Fibroblast of lung (primary cell): ENCODE measurements at regions not wholly inside any gene's neighbourhood (a gene's known extent, or its start where the extent isn't known, plus 50 kb on each side); places are given as distances from the start of the nearest gene placed in this dataset.

Experiments
- DNase-seq, 2 donors: peaks; one replicate each; pipeline versions ENCODE4 v3.0.0 to v3.0.0-alpha.2; 2010; ENCODE audit warnings: low read depth in 2 of 2
- H2AFZ ChIP-seq: 2 replicates; pipeline ENCODE4 v1.5.1; 2012; ENCODE audit warnings: low read length, control low read depth, inconsistent platforms
- H3K27ac ChIP-seq: 2 replicates; pipeline ENCODE4 v1.5.1; 2011; ENCODE audit warnings: low read length, control low read depth; ENCODE audit not compliant: insufficient read depth
- H3K27me3 ChIP-seq: 2 replicates; pipeline ENCODE4 v1.5.1; 2011; ENCODE audit warnings: mild to moderate bottlenecking, low read length; ENCODE audit not compliant: control insufficient read depth, insufficient read depth
- H3K36me3 ChIP-seq: 2 replicates; pipeline ENCODE4 v1.5.1; 2011; ENCODE audit warnings: low read length; ENCODE audit not compliant: control insufficient read depth, insufficient read depth
- H3K4me1 ChIP-seq: 2 replicates; pipeline ENCODE4 v1.5.1; 2011; ENCODE audit warnings: low read length; ENCODE audit not compliant: control insufficient read depth, insufficient read depth; ENCODE audit errors: extremely low read depth
- H3K4me2 ChIP-seq: 2 replicates; pipeline ENCODE4 v1.5.1; 2011; ENCODE audit warnings: low read length, control low read depth; ENCODE audit not compliant: insufficient read depth; ENCODE audit errors: extremely low read depth
- H3K4me3 ChIP-seq, 4 experiments: fragments of 200-600 bp in 1 of 4; sonication (generic) in 1 of 4; replicated peaks in 1 of 4; 2 replicates each; pipeline ENCODE4 v1.5.1; 2011 to 2016; ENCODE audit warnings: low read length in 4 of 4, low read depth in 3 of 4, mild to moderate bottlenecking in 3 of 4, control low read depth in 2 of 4, inconsistent platforms in 1 of 4, mixed read lengths in 1 of 4; ENCODE audit not compliant: insufficient read depth in 1 of 4; ENCODE audit errors: control extremely low read depth in 1 of 4
- H3K79me2 ChIP-seq: 2 replicates; pipeline ENCODE4 v1.5.1; 2012; ENCODE audit warnings: mild to moderate bottlenecking, low read length, inconsistent platforms; ENCODE audit not compliant: control insufficient read depth, insufficient read depth
- H3K9ac ChIP-seq: 2 replicates; pipeline ENCODE4 v1.5.1; 2011; ENCODE audit warnings: mild to moderate bottlenecking, low read length, control low read depth; ENCODE audit not compliant: insufficient read depth
- H3K9me3 ChIP-seq: 2 replicates; pipeline ENCODE4 v1.5.1; 2012; ENCODE audit warnings: low read depth, low read length; ENCODE audit not compliant: control insufficient read depth, insufficient read depth
- H4K20me1 ChIP-seq: 2 replicates; pipeline ENCODE4 v1.5.1; 2011; ENCODE audit warnings: low read length; ENCODE audit not compliant: control insufficient read depth, insufficient read depth; ENCODE audit errors: extremely low read depth
- EZH2 ChIP-seq: IDR thresholded peaks from 2 replicates; pipeline ENCODE4 v1.5.1; 2012; ENCODE audit warnings: low read length, control low read depth, mild to moderate bottlenecking; ENCODE audit errors: missing control alignments
- TF ChIP-seq, protein P1 (sequence below), 2 donors: IDR thresholded peaks in 1 of 2; conservative IDR thresholded peaks in 1 of 2; 1 replicate in 1 of 2; 2 replicates in 1 of 2; pipeline ENCODE4 v1.5.1; 2011 to 2012; ENCODE audit warnings: low read length in 2 of 2, control low read depth in 1 of 2, inconsistent platforms in 1 of 2, low read depth in 1 of 2, mild to moderate bottlenecking in 1 of 2

DNA sequence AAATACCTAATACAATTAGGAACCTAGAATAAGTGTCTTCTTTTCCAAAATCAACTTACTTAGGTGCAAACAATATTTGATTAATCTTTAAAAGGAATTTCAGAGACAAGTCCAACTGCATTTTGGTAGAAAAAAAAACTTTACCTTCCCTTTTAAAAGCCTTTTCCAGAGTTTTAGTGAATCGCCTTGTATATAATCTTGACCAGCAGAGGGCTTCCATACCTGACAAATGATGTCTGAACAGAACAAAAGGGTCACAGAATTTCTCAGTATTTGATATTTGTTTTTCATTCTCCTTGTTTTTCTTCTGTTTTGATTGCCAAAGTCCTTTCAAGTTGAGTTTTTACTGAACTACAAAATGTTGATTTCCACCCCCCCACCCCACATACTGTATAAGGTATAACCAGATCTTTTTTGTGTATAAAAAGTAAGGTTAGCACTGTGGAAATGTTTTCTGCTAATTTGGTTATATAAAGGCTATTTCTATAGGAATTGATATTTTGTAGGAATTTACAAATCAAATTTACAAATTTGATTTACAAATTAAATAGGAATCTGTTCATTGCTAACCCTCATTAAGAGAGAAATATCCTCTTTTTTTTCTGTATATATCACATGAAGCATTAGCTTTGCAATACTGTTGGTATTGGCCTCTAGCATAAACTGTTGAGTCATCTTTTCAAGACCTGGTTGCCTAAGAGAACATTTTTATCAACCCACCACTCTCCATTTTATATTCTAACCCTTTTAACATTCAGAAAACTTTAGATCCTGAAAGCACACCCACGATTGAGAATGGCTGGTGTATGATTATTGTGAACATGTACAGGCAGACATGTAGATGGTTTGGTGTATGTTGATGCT is 464.1 kb upstream of the RARB start:
- H3K27me3 ChIP-seq: no peaks in the 10 kb centered on the region
- no peak overlapping the region for H3K9ac ChIP-seq
- no peak overlapping the region for H3K4me3 ChIP-seq
- H4K20me1 ChIP-seq: no peaks in the 10 kb centered on the region
- TF ChIP-seq EZH2: no peak
- TF ChIP-seq, protein P1, sequence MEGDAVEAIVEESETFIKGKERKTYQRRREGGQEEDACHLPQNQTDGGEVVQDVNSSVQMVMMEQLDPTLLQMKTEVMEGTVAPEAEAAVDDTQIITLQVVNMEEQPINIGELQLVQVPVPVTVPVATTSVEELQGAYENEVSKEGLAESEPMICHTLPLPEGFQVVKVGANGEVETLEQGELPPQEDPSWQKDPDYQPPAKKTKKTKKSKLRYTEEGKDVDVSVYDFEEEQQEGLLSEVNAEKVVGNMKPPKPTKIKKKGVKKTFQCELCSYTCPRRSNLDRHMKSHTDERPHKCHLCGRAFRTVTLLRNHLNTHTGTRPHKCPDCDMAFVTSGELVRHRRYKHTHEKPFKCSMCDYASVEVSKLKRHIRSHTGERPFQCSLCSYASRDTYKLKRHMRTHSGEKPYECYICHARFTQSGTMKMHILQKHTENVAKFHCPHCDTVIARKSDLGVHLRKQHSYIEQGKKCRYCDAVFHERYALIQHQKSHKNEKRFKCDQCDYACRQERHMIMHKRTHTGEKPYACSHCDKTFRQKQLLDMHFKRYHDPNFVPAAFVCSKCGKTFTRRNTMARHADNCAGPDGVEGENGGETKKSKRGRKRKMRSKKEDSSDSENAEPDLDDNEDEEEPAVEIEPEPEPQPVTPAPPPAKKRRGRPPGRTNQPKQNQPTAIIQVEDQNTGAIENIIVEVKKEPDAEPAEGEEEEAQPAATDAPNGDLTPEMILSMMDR (conservative IDR thresholded peaks at IDR 0.05 in 1 of 2, IDR thresholded peaks at IDR 0.05 in 1 of 2; ENCODE audit: low read depth in 1 of 2, low read length in 2 of 2): peak; percentile 44 to 61
- H3K4me1 ChIP-seq: no peaks in the 10 kb centered on the region
- H3K36me3 ChIP-seq: no peaks in the 10 kb centered on the region
- H3K9me3 ChIP-seq: no peaks in the 10 kb centered on the region
- no peaks in the 10 kb centered on the region for H3K79me2 ChIP-seq
- no peak overlapping the region for H2AFZ ChIP-seq
- H3K27ac ChIP-seq: no peak overlapping the region
- DNase-seq: peak; percentile 29 to 59
- no peak overlapping the region for H3K4me2 ChIP-seq

DNA sequence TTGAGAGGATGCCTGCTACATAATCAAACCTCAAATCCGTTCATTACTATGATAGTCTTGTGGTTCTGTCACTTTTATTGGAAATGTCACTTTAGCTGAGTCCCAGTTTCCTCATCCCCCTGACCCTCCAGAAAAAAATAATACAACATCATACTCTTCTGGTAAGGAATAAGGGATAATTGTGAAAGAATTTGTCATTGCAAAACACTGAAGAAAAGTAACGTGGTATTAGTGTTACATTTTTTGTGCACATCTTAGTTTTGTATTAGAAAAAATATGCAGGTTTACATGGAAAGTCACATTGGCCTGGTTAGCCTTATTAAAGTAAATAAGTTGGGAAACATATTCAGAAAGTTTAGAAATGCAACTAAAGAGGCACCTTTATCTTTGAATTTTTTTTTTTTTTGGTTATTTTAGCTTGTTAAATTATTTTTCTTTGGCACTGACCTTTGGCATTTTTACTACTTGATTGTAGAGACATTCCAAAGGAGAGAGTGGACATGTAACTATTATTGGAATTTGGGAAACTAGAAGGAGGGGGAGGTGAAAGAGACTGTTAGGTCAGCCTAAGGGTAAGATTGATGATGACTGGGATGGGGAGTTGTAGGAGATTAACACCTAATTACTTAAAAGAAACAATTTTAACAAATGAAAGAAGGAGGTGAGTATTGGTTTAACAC is 462.2 kb upstream of the RARB start:
- Histone ChIP-seq H3K4me3 (no peak overlapping the region), H3K27me3 (no peaks in the 10 kb centered on the region), H4K20me1 (no peaks in the 10 kb centered on the region), H3K4me2 (no peak overlapping the region), H2AFZ (no peak overlapping the region), H3K4me1 (no peaks in the 10 kb centered on the region), H3K9me3 (no peaks in the 10 kb centered on the region), H3K9ac (no peak overlapping the region), H3K79me2 (no peaks in the 10 kb centered on the region), H3K27ac (no peak overlapping the region), H3K36me3 (no peaks in the 10 kb centered on the region)
- no peak for TF ChIP-seq EZH2
- TF ChIP-seq, protein P1 (conservative IDR thresholded peaks at IDR 0.05 in 1 of 2, IDR thresholded peaks at IDR 0.05 in 1 of 2; ENCODE audit: low read depth in 1 of 2, low read length in 2 of 2): no peak
- DNase-seq: peak in 1 of 2 donors; percentile 19

DNA sequence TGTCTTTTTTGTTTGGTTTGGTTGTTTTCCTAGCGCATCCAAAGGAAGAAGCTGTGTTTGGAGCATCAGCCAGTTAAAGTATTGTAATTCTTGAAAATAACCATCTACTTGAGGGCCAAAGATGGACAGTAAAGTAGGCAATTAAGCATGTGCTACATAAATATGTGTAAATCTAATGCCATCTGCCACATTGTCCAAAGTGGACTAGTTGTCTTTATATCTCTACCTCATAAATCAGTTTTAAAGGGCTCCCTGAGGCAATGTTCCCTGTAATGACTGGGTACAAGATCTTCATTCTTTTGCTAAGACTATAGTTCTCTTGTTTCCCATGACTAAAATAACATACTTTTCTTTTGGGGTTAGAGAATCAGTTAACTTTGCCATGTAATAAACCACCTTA is 460.0 kb upstream of the RARB start:
- H3K9me3 ChIP-seq: no peaks in the 10 kb centered on the region
- H3K27ac ChIP-seq: no peak overlapping the region
- H3K4me3 ChIP-seq: no peak overlapping the region
- no peak overlapping the region for H3K4me2 ChIP-seq
- no peak for TF ChIP-seq EZH2
- TF ChIP-seq, protein P1 (conservative IDR thresholded peaks at IDR 0.05 in 1 of 2, IDR thresholded peaks at IDR 0.05 in 1 of 2; ENCODE audit: low read depth in 1 of 2, low read length in 2 of 2): no peak
- no peak overlapping the region for H3K9ac ChIP-seq
- H4K20me1 ChIP-seq: no peaks in the 10 kb centered on the region
- H3K27me3 ChIP-seq: no peaks in the 10 kb centered on the region
- H3K79me2 ChIP-seq: no peaks in the 10 kb centered on the region
- no peaks in the 10 kb centered on the region for H3K4me1 ChIP-seq
- H2AFZ ChIP-seq: no peak overlapping the region
- no peaks in the 10 kb centered on the region for H3K36me3 ChIP-seq
- no peak for DNase-seq
